ENCODE measurements at regions not wholly inside any gene's neighbourhood (a gene's known extent, or its start where the extent isn't known, plus 50 kb on each side); places are given as distances from the start of the nearest gene placed in this dataset.

- no peak overlapping the region for H2AFZ ChIP-seq (ENCODE audit: low read depth, low read length, poor library complexity, severe bottlenecking)
- no peak overlapping the region for H3K4me3 ChIP-seq (replicated peaks in 1 of 2; ENCODE audit: low read depth in 1 of 2, low read length in 2 of 2)
- DNase-seq (ENCODE audit: low read depth, low spot score), result no peak
- ATAC-seq, result no peak
- no peaks in the 10 kb centered on the region for H4K20me1 ChIP-seq (ENCODE audit: insufficient read depth)
- peaks cover 2 to 4% of the 10 kb centered on the region in 2 experiments; a peak in 2 of 4 replicates for H3K4me1 ChIP-seq (ENCODE audit: control insufficient read depth in 1 of 2, insufficient read depth in 2 of 2, low read length in 2 of 2)
- CTCF ChIA-PET, result no interaction called here
- H3K27me3 ChIP-seq (ENCODE audit: insufficient read depth, low read length), result no peaks in the 10 kb centered on the region
- no peaks in the 10 kb centered on the region for H3K9me3 ChIP-seq (ENCODE audit: control insufficient read depth in 1 of 2, insufficient read depth in 1 of 2, low read depth in 1 of 2, low read length in 2 of 2)
- intact Hi-C loops (cut with micrococcal nuclease), result no loop called here
- no peak overlapping the region for H3K27ac ChIP-seq (ENCODE audit: low read depth, low read length)
- TF ChIP-seq EGR1 (IDR thresholded peaks at IDR 0.05; ENCODE audit: low read depth), result no peak
- no peak for TF ChIP-seq EZH2 (IDR thresholded peaks at IDR 0.05)
- POLR2A ChIA-PET, result no interaction called here
- no peak overlapping the region for H3K4me2 ChIP-seq (ENCODE audit: low read length)
- RAD21 ChIA-PET (ENCODE audit: low non-redundant PET in 1 of 2, low total read pairs in 2 of 2, uncharacterized antibody in 2 of 2, unreplicated experiment in 2 of 2), result no interaction called here
- no peaks in the 10 kb centered on the region for H3K36me3 ChIP-seq (ENCODE audit: control insufficient read depth in 1 of 2, insufficient read depth in 2 of 2, low read length in 2 of 2)
- no peak overlapping the region for H3K9ac ChIP-seq (ENCODE audit: low read length)
- H3K79me2 ChIP-seq (ENCODE audit: insufficient read depth, low read length), result no peaks in the 10 kb centered on the region
- H3K9me2 ChIP-seq (ENCODE audit: insufficient read depth), result no peaks in the 10 kb centered on the region
- BruUV-seq (replicated peaks), result no TSS peak
These were observed 68.0 kb upstream of the NCKAP5 start for GRCh38 chr2:133636287-133636686.

DNA sequence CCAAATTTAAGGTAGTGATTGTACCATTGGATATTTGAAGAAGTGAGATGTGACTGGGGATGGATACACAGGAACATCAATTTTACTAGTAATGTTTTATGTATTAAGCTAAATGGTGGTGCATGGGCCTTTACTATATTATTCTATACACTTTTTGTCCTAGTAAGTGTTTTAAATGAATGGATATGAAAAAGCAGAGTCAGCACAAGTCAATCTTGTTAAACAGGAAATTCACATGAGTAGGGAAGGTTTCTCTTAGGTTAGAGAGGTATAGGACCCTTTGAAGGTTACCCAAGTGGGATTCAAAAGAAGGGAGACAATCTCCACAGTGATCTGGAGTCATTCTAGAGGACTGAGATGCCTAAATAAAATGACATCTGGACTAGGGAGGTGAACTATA lies 71.8 kb upstream of the NCKAP5 start:
- ChIA-PET CTCF (no interaction called here), RAD21 (ENCODE audit: low non-redundant PET in 1 of 2, low total read pairs in 2 of 2, uncharacterized antibody in 2 of 2, unreplicated experiment in 2 of 2) (no interaction called here), POLR2A (no interaction called here)
- no TSS peak for BruUV-seq (replicated peaks)
- no peak for DNase-seq (ENCODE audit: low read depth, low spot score)
- Histone ChIP-seq H3K9ac (ENCODE audit: low read length) (no peak overlapping the region), H3K27me3 (ENCODE audit: insufficient read depth, low read length) (no peaks in the 10 kb centered on the region), H3K4me2 (ENCODE audit: low read length) (no peak overlapping the region), H3K4me1 (ENCODE audit: control insufficient read depth in 1 of 2, insufficient read depth in 2 of 2, low read length in 2 of 2) (peaks cover 4 to 13% of the 10 kb centered on the region in 2 experiments; a peak in 3 of 4 replicates), H3K36me3 (ENCODE audit: control insufficient read depth in 1 of 2, insufficient read depth in 2 of 2, low read length in 2 of 2) (no peaks in the 10 kb centered on the region), H3K4me3 (replicated peaks in 1 of 2; ENCODE audit: low read depth in 1 of 2, low read length in 2 of 2) (no peak overlapping the region), H3K9me3 (ENCODE audit: control insufficient read depth in 1 of 2, insufficient read depth in 1 of 2, low read depth in 1 of 2, low read length in 2 of 2) (no peaks in the 10 kb centered on the region), H2AFZ (ENCODE audit: low read depth, low read length, poor library complexity, severe bottlenecking) (no peak overlapping the region), H3K79me2 (ENCODE audit: insufficient read depth, low read length) (no peaks in the 10 kb centered on the region), H3K9me2 (ENCODE audit: insufficient read depth) (no peaks in the 10 kb centered on the region), H4K20me1 (ENCODE audit: insufficient read depth) (no peaks in the 10 kb centered on the region), H3K27ac (ENCODE audit: low read depth, low read length) (no peak overlapping the region)
- no peak for ATAC-seq
- intact Hi-C loops (cut with micrococcal nuclease), result no loop called here
- no peak for TF ChIP-seq REST (IDR thresholded peaks at IDR 0.05; ENCODE audit: low read depth)
- TF ChIP-seq EGR1 (IDR thresholded peaks at IDR 0.05; ENCODE audit: low read depth), result no peak
- no peak for TF ChIP-seq MAX (IDR thresholded peaks at IDR 0.05)
- TF ChIP-seq POLR2AphosphoS5 (IDR thresholded peaks at IDR 0.05; ENCODE audit: low read depth, low read length), result no peak
- no peak for TF ChIP-seq POLR2A (IDR thresholded peaks at IDR 0.05; ENCODE audit: borderline replicate concordance, extremely low read depth, insufficient read depth, insufficient read length)
- no peak for TF ChIP-seq YY1 (IDR thresholded peaks at IDR 0.05; ENCODE audit: extremely low read depth, insufficient replicate concordance, low read depth, low read length)
- TF ChIP-seq SRF (IDR thresholded peaks at IDR 0.05; ENCODE audit: low read depth), result no peak
- no peak for TF ChIP-seq JUND (IDR thresholded peaks at IDR 0.05)
